SK-N-SH (cell line): ENCODE measurements at regions not wholly inside any gene's neighbourhood (a gene's known extent, or its start where the extent isn't known, plus 50 kb on each side); places are given as distances from the start of the nearest gene placed in this dataset.
"Not testable (repeated sequence)": the region's sequence is repeated elsewhere in the genome, so short reads cannot be mapped to it uniquely, and the experiment has no call there.

Experiments
- CTCF ChIA-PET: fragments of 300-600, 350-600 bp; formaldehyde crosslinking; extraction: SDS; loops from one replicate; lab custom pipeline; 2021; lab: Yijun Ruan, JAX
- POLR2A ChIA-PET: fragments of 350-600 bp; sonication (Branson Sonifier 250); formaldehyde crosslinking; extraction: SDS; loops from one replicate; lab custom pipeline; 2020; ENCODE audit warnings: antibody characterized with exemption, inconsistent platforms; lab: Yijun Ruan, JAX
- DNase-seq: peaks from one replicate; pipeline ENCODE4 v3.0.0; 2012
- H2AFZ ChIP-seq: fragments of 200-600 bp; sonication (generic); 2 replicates; pipeline ENCODE4 v1.8.1; 2016; ENCODE audit warnings: antibody characterized with exemption, mild to moderate bottlenecking, low read depth
- H3F3A ChIP-seq: fragments of 200-600 bp; sonication (generic); replicated peaks from 2 replicates; pipeline ENCODE3; 2016; ENCODE audit warnings: antibody characterized with exemption, mild to moderate bottlenecking; ENCODE audit not compliant: insufficient read depth
- H3K27ac ChIP-seq, 2 experiments: fragments of 200-500 bp in 1 of 2; fragments of 200-600 bp in 1 of 2; sonication (Bioruptor generic) in 1 of 2; sonication (generic), shearing (Covaris generic) in 1 of 2; 2 replicates each; pipeline versions ENCODE4 v1.5.1 to v1.6.1; 2014 to 2016; ENCODE audit warnings: low read depth in 2 of 2, inconsistent platforms in 1 of 2, low read length in 1 of 2, mild to moderate bottlenecking in 1 of 2, mixed read lengths in 1 of 2
- H3K27me3 ChIP-seq: fragments of 200-600 bp; sonication (generic), shearing (Covaris generic); 2 replicates; pipeline ENCODE4 v1.6.1; 2016; ENCODE audit warnings: mixed run types; ENCODE audit not compliant: insufficient read depth
- H3K36me3 ChIP-seq, 2 experiments: fragments of 200-500 bp in 1 of 2; fragments of 200-600 bp in 1 of 2; sonication (Bioruptor generic) in 1 of 2; sonication (generic) in 1 of 2; replicated peaks in 1 of 2; 2 replicates each; pipeline versions ENCODE3 to v1.5.1; 2014 to 2016; ENCODE audit warnings: low read length in 1 of 2, mild to moderate bottlenecking in 1 of 2; ENCODE audit not compliant: insufficient read depth in 2 of 2, control insufficient read depth in 1 of 2
- H3K4me1 ChIP-seq, 2 experiments: fragments of 200-500 bp in 1 of 2; fragments of 200-600 bp in 1 of 2; sonication (Bioruptor generic) in 1 of 2; sonication (generic), shearing (Covaris generic) in 1 of 2; 2 replicates each; pipeline versions ENCODE4 v1.5.1 to v1.6.1; 2014 to 2016; ENCODE audit warnings: low read depth in 1 of 2, low read length in 1 of 2, mixed run types in 1 of 2; ENCODE audit not compliant: insufficient read depth in 2 of 2, control insufficient read depth in 1 of 2
- H3K4me2 ChIP-seq: fragments of 200-600 bp; sonication (generic), shearing (Covaris generic); 2 replicates; pipeline ENCODE4 v1.6.1; 2017; ENCODE audit warnings: mixed run types
- H3K4me3 ChIP-seq, 2 experiments: fragments of 200-500 bp in 1 of 2; fragments of 200-600 bp in 1 of 2; sonication (Bioruptor generic) in 1 of 2; sonication (generic), shearing (Covaris generic) in 1 of 2; 2 replicates each; pipeline versions ENCODE4 v1.5.1 to v1.8.1; 2014 to 2016; ENCODE audit warnings: low read depth in 2 of 2, inconsistent platforms in 1 of 2, low read length in 1 of 2, mild to moderate bottlenecking in 1 of 2, mixed read lengths in 1 of 2, moderate library complexity in 1 of 2
- H3K79me2 ChIP-seq: fragments of 200-600 bp; sonication (generic); 2 replicates; pipeline ENCODE4 v1.8.1; 2017; ENCODE audit warnings: mild to moderate bottlenecking; ENCODE audit not compliant: insufficient read depth
- H3K9ac ChIP-seq: fragments of 200-600 bp; sonication (generic); 2 replicates; pipeline ENCODE4 v1.6.1; 2017; ENCODE audit warnings: mixed run types
- H3K9me2 ChIP-seq: fragments of 200-600 bp; sonication (generic); 2 replicates; pipeline ENCODE4 v1.6.1; 2017; ENCODE audit warnings: mixed run types
- H3K9me3 ChIP-seq: fragments of 200-600 bp; sonication (generic); 2 replicates; pipeline ENCODE4 v1.6.1; 2017; ENCODE audit warnings: mixed run types, mild to moderate bottlenecking, moderate library complexity
- H4K20me1 ChIP-seq: fragments of 200-600 bp; sonication (generic); 2 replicates; pipeline ENCODE4 v1.6.1; 2017; ENCODE audit warnings: mild to moderate bottlenecking, mixed run types; ENCODE audit not compliant: insufficient read depth
- CHD2 ChIP-seq: fragments of 150-350 bp; IDR thresholded peaks from 2 replicates; pipeline ENCODE4 v1.6.1; 2018; ENCODE audit warnings: low read length; ENCODE audit not compliant: partially characterized antibody
- ELF1 ChIP-seq: IDR thresholded peaks from 2 replicates; pipeline ENCODE4 v1.4.0; 2012
- EP300 ChIP-seq, 2 experiments: IDR thresholded peaks; 2 replicates each; pipeline versions ENCODE4 v1.4.0 to v1.6.1; 2012; ENCODE audit warnings: borderline replicate concordance in 1 of 2, low read depth in 1 of 2, low read length in 1 of 2
- EZH2phosphoT487 ChIP-seq: fragments of 200-600 bp; sonication (generic); IDR thresholded peaks from 2 replicates; pipeline ENCODE4 v1.6.1; 2017; ENCODE audit warnings: low read depth, mixed run types, mild to moderate bottlenecking, antibody characterized with exemption, moderate library complexity, borderline replicate concordance
- FOSL2 ChIP-seq: IDR thresholded peaks from 2 replicates; pipeline ENCODE4 v1.4.0; 2012; ENCODE audit warnings: low read depth, mild to moderate bottlenecking, moderate library complexity, borderline replicate concordance
- FOXJ3 ChIP-seq: sonication (generic); formaldehyde crosslinking; IDR thresholded peaks from 2 replicates; pipeline ENCODE4 v1.5.1; 2020; ENCODE audit warnings: mild to moderate bottlenecking, missing genetic modification reagents
- JUND ChIP-seq: IDR thresholded peaks from 2 replicates; pipeline ENCODE4 v1.4.0; 2012
- MEF2A ChIP-seq: IDR thresholded peaks from 2 replicates; pipeline ENCODE4 v1.4.0; 2012; ENCODE audit warnings: low read depth, borderline replicate concordance
- POLR2AphosphoS5 ChIP-seq: IDR thresholded peaks from 2 replicates; pipeline ENCODE4 v1.6.1; 2012; ENCODE audit warnings: low read depth, low read length
- RCOR1 ChIP-seq: fragments of 150-350 bp; IDR thresholded peaks from 2 replicates; pipeline ENCODE4 v1.6.1; 2017; ENCODE audit warnings: antibody characterized with exemption, low read length
- SMC3 ChIP-seq: IDR thresholded peaks from 2 replicates; pipeline ENCODE4 v1.6.1; 2012; ENCODE audit warnings: low read depth, low read length, improper control_type of control experiment
- TCF12 ChIP-seq: IDR thresholded peaks from 2 replicates; pipeline ENCODE4 v1.4.0; 2012
- YY1 ChIP-seq: IDR thresholded peaks from 2 replicates; pipeline ENCODE4 v1.4.0; 2012; ENCODE audit warnings: low read depth, mild to moderate bottlenecking
- WGBS: methylation state at CpG from one replicate; pipeline ENCODE4 v1.1.6; 2017; ENCODE audit warnings: low lambda C conversion rate; 5-methylcytosine and 5-hydroxymethylcytosine counted together
- TF ChIP-seq, protein P1 (sequence below): IDR thresholded peaks from 2 replicates; pipeline ENCODE4 v1.4.0; 2012; ENCODE audit warnings: low read depth, borderline replicate concordance
- TF ChIP-seq, protein P2 (sequence below): fragments of 150-350 bp; IDR thresholded peaks from 2 replicates; pipeline ENCODE4 v1.6.1; 2017; ENCODE audit warnings: antibody characterized with exemption, low read length, low read depth, borderline replicate concordance
- TF ChIP-seq, protein P3 (sequence below): fragments of 200-600 bp; sonication (generic); IDR thresholded peaks from 2 replicates; pipeline ENCODE4 v1.6.1; 2017; ENCODE audit warnings: antibody characterized with exemption, mild to moderate bottlenecking, moderate library complexity
- TF ChIP-seq, protein P4 (sequence below): IDR thresholded peaks from 2 replicates; pipeline ENCODE4; 2012

DNA sequence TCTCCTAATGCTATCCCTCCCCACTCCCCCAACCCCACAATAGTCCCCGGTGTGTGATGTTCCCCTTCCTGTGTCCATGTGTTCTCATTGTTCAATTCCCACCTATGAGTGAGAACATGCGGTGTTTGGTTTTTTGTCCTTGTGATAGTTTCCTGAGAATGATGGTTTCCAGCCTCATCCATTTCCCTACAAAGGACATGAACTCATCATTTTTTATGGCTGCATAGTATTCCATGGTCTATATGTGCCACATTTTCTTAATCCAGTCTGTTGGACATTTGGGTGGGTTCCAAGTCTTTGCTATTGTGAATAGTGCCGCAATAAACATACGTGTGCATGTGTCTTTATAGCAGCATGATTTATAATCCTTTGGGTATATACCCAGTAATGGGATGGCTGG, 537.1 kb upstream of the KLF4 start:
- H3K9me2 ChIP-seq, CTCF ChIA-PET, POLR2A ChIA-PET, H3F3A ChIP-seq, H4K20me1 ChIP-seq, H3K27ac ChIP-seq, H3K27me3 ChIP-seq, H3K4me2 ChIP-seq, DNase-seq, H3K4me1 ChIP-seq, H2AFZ ChIP-seq, H3K79me2 ChIP-seq, H3K4me3 ChIP-seq, H3K9me3 ChIP-seq, H3K9ac ChIP-seq, H3K36me3 ChIP-seq: not testable (repeated sequence)
- WGBS = 30% methylated on average over 4 of the region's 4 CpGs

DNA sequence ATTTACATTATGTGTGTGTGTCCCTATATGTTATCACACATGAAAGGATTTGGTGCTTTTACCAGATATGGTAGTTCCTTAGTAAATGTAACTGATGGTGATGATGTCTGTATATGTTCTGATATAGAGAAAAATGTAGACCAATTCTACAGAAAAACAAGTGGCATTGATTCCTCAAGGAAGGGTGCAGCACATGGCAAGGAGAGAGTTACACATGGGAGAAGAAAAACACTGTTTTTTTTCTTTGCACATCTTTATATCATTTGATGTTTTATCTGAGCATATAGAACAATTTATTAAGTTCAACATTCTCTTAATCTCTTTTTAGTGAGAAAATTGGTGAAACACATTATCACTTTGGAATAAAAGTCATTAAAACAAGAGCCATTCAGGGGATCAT, 535.0 kb upstream of the KLF4 start:
- Histone ChIP-seq H2AFZ (no peak overlapping the region), H4K20me1 (no peaks in the 10 kb centered on the region), H3K9me2 (no peaks in the 10 kb centered on the region), H3K36me3 (no peaks in the 10 kb centered on the region), H3K4me2 (no peak overlapping the region), H3K79me2 (no peaks in the 10 kb centered on the region), H3K27ac (no peak overlapping the region), H3K27me3 (no peaks in the 10 kb centered on the region), H3K9me3 (no peaks in the 10 kb centered on the region), H3F3A (no peaks in the 10 kb centered on the region), H3K9ac (no peak overlapping the region), H3K4me1 (no peaks in the 10 kb centered on the region), H3K4me3 (no peak overlapping the region)
- DNase-seq = no peak
- POLR2A ChIA-PET = no interaction called here
- TF ChIP-seq SMC3 (no peak), FOSL2 (no peak), FOXJ3 (CRISPR knock-in tag) (no peak), EP300 (IDR thresholded peaks at IDR 0.05; ENCODE audit: borderline replicate concordance in 1 of 2, low read depth in 1 of 2, low read length in 1 of 2) (no peak), CHD2 (no peak), EZH2phosphoT487 (no peak)
- TF ChIP-seq, protein P1, sequence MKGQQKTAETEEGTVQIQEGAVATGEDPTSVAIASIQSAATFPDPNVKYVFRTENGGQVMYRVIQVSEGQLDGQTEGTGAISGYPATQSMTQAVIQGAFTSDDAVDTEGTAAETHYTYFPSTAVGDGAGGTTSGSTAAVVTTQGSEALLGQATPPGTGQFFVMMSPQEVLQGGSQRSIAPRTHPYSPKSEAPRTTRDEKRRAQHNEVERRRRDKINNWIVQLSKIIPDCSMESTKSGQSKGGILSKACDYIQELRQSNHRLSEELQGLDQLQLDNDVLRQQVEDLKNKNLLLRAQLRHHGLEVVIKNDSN = no peak
- TF ChIP-seq, protein P2, sequence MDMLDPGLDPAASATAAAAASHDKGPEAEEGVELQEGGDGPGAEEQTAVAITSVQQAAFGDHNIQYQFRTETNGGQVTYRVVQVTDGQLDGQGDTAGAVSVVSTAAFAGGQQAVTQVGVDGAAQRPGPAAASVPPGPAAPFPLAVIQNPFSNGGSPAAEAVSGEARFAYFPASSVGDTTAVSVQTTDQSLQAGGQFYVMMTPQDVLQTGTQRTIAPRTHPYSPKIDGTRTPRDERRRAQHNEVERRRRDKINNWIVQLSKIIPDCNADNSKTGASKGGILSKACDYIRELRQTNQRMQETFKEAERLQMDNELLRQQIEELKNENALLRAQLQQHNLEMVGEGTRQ = no peak
- CTCF ChIA-PET = no interaction called here

DNA sequence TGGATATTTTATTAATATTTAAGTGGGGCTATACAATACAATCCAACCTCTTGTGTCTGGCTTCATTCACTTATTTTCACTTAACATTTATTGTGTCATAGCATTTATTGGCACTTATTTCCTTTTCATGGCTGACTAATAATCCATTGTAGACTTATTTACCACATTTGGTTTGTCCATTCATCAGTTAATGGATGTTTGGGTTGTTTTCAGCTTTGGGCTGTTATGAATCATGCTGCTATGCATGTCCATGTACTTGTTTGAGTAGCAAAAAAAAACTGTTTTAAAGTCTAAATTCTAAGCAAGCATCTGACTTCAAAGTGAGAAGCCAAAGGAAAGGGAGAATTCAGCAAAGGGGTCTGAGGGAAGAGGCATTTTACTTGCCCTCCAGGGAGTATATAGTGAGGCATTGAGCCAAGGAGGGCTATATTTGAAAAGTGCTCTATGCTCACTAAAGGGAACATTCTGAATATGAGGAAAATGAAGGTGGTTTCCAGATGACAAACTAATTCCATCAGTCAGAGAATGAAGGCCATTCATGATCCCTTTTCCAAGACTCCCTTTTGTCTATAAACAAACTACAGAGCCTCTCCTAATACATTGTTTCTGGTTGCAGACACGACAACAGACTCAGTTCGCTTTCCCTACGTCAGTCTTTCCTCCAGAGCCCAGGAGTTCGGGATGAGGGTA, 532.8 kb upstream of the KLF4 start:
- TF ChIP-seq FOSL2 (no peak), EZH2phosphoT487 (no peak), RCOR1 (no peak), TCF12 (no peak), POLR2AphosphoS5 (no peak), JUND (no peak), MEF2A (no peak), ELF1 (no peak), YY1 (no peak)
- TF ChIP-seq, protein P3, sequence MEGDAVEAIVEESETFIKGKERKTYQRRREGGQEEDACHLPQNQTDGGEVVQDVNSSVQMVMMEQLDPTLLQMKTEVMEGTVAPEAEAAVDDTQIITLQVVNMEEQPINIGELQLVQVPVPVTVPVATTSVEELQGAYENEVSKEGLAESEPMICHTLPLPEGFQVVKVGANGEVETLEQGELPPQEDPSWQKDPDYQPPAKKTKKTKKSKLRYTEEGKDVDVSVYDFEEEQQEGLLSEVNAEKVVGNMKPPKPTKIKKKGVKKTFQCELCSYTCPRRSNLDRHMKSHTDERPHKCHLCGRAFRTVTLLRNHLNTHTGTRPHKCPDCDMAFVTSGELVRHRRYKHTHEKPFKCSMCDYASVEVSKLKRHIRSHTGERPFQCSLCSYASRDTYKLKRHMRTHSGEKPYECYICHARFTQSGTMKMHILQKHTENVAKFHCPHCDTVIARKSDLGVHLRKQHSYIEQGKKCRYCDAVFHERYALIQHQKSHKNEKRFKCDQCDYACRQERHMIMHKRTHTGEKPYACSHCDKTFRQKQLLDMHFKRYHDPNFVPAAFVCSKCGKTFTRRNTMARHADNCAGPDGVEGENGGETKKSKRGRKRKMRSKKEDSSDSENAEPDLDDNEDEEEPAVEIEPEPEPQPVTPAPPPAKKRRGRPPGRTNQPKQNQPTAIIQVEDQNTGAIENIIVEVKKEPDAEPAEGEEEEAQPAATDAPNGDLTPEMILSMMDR = no peak
- TF ChIP-seq, protein P4, sequence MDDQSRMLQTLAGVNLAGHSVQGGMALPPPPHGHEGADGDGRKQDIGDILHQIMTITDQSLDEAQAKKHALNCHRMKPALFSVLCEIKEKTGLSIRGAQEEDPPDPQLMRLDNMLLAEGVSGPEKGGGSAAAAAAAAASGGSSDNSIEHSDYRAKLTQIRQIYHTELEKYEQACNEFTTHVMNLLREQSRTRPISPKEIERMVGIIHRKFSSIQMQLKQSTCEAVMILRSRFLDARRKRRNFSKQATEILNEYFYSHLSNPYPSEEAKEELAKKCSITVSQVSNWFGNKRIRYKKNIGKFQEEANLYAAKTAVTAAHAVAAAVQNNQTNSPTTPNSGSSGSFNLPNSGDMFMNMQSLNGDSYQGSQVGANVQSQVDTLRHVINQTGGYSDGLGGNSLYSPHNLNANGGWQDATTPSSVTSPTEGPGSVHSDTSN = no peak
- TF ChIP-seq, all 33 proteins: peak for 0
- CTCF ChIA-PET = no interaction called here
- H2AFZ ChIP-seq = no peak overlapping the region
- no peaks in the 10 kb centered on the region for H3K9me2 ChIP-seq
- no peaks in the 10 kb centered on the region for H3K79me2 ChIP-seq
- no peaks in the 10 kb centered on the region for H3K36me3 ChIP-seq
- no peak for DNase-seq
- H3K9ac ChIP-seq = no peak overlapping the region
- no peaks in the 10 kb centered on the region for H3K9me3 ChIP-seq
- no peaks in the 10 kb centered on the region for H3K4me1 ChIP-seq
- H3K4me3 ChIP-seq = no peak overlapping the region
- no peak overlapping the region for H3K4me2 ChIP-seq
- H4K20me1 ChIP-seq = no peaks in the 10 kb centered on the region
- H3K27me3 ChIP-seq = no peaks in the 10 kb centered on the region
- 29% methylated on average over 4 of the region's 4 CpGs for WGBS
- H3F3A ChIP-seq = no peaks in the 10 kb centered on the region
- H3K27ac ChIP-seq = no peak overlapping the region
- POLR2A ChIA-PET = no interaction called here
